ENCODE measurements at regions not wholly inside any gene's neighbourhood (a gene's known extent, or its start where the extent isn't known, plus 50 kb on each side); places are given as distances from the start of the nearest gene placed in this dataset.

- TF ChIP-seq CTCF (IDR thresholded peaks at IDR 0.05) = no peak
- no peak for TF ChIP-seq EP300 (IDR thresholded peaks at IDR 0.05)
- TF ChIP-seq POLR2A (IDR thresholded peaks at IDR 0.05) = no peak
- no peak for TF ChIP-seq POLR2AphosphoS5 (IDR thresholded peaks at IDR 0.05)
These were observed 280.6 kb downstream of the ZNF536 start for GRCh38 chr19:30652751-30653150.

Data from gastroesophageal sphincter (tissue), 3 donors.